AG10803 (cell line): ENCODE measurements at regions not wholly inside any gene's neighbourhood (a gene's known extent, or its start where the extent isn't known, plus 50 kb on each side); places are given as distances from the start of the nearest gene placed in this dataset.

Experiments
- DNase-seq: peaks from one replicate; pipeline ENCODE4 v3.0.0; 2010; ENCODE audit warnings: low read depth
- H3K4me3 ChIP-seq: 2 replicates; pipeline ENCODE4 v1.5.1; 2011; ENCODE audit warnings: mild to moderate bottlenecking, low read length, control low read depth
- TF ChIP-seq, protein P1 (sequence below): conservative IDR thresholded peaks from 2 replicates; pipeline ENCODE4 v1.5.1; 2011; ENCODE audit warnings: mild to moderate bottlenecking, low read length, control low read depth, inconsistent platforms

- no peak overlapping the region for H3K4me3 ChIP-seq
- DNase-seq, result no peak
- TF ChIP-seq, protein P1, sequence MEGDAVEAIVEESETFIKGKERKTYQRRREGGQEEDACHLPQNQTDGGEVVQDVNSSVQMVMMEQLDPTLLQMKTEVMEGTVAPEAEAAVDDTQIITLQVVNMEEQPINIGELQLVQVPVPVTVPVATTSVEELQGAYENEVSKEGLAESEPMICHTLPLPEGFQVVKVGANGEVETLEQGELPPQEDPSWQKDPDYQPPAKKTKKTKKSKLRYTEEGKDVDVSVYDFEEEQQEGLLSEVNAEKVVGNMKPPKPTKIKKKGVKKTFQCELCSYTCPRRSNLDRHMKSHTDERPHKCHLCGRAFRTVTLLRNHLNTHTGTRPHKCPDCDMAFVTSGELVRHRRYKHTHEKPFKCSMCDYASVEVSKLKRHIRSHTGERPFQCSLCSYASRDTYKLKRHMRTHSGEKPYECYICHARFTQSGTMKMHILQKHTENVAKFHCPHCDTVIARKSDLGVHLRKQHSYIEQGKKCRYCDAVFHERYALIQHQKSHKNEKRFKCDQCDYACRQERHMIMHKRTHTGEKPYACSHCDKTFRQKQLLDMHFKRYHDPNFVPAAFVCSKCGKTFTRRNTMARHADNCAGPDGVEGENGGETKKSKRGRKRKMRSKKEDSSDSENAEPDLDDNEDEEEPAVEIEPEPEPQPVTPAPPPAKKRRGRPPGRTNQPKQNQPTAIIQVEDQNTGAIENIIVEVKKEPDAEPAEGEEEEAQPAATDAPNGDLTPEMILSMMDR, result no peak
Observed at GRCh38 chr12:107485731-107486130, 199.9 kb upstream of the PWP1 start.

- no peak overlapping the region for H3K4me3 ChIP-seq
- no peak for DNase-seq
- TF ChIP-seq, protein P1, result no peak
Observed at GRCh38 chr12:107486140-107486892, 199.3 kb upstream of the PWP1 start.

GRCh38 chr12:107487011-107487680 lies 198.5 kb upstream of the PWP1 start:
- no peak for DNase-seq
- no peak overlapping the region for H3K4me3 ChIP-seq
- TF ChIP-seq, protein P1, result no peak

DNA sequence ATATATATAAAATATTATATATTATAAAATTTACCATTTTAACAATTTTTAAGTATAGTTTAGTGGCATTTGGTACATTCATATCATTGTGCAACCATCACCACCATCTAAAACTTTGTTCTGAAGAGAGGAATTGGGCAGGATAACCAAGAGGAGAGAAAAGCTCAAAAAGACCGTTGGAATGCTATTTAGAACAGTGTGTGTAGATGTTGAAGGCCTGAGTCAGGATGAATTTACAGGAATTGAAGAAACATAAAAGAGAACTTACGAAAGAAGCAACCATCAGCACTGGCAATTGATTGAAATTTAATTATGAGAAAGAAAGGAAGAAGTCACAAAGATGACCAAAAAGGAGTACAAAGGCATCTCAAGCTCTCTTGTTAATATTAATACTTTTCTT lies 196.9 kb upstream of the PWP1 start:
- H3K4me3 ChIP-seq, result no peak overlapping the region
- TF ChIP-seq, protein P1, result no peak
- DNase-seq, result peak; percentile 75

GRCh38 chr12:107490010-107490409 lies 195.6 kb upstream of the PWP1 start:
- TF ChIP-seq, protein P1, result no peak
- no peak overlapping the region for H3K4me3 ChIP-seq
- DNase-seq, result no peak

DNA sequence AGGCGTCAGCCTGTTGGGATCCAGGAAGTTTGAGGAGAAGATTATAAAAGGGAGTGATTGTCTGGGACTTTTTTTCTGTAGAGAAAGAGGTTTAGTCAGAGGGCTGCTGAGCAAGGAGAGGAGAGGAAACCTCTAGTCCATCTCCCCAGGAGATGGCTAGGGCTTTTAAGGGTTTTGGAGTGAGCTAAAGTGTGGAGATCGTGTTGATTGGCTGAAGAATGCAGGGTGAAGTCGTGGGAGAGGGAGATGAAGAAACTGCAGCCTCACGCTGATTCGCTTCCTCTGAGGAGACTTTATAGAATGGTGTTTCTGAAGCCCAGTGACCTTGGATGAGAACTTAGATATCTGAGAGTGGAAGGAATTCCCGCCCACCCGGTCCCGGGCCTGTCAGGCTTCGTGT lies 193.7 kb upstream of the PWP1 start:
- peak; percentile 18 for DNase-seq
- no peak overlapping the region for H3K4me3 ChIP-seq
- TF ChIP-seq, protein P1, result no peak
